Gastrocnemius medialis (tissue), 4 donors: ENCODE measurements at regions not wholly inside any gene's neighbourhood (a gene's known extent, or its start where the extent isn't known, plus 50 kb on each side); places are given as distances from the start of the nearest gene placed in this dataset.

Source experiments
- POLR2A ChIP-seq, 2 donors: fragments of 450-650 bp; IDR thresholded peaks; one replicate each; pipeline ENCODE4 v1.6.1; 2017; ENCODE audit warnings: antibody characterized with exemption in 2 of 2, mild to moderate bottlenecking in 2 of 2, moderate library complexity in 2 of 2
- TF ChIP-seq, protein P1 (sequence below), 5 experiments: fragments of 450-650 bp in 3 of 5; fragments of 200-600 bp in 2 of 5; sonication (generic) in 2 of 5; IDR thresholded peaks in 4 of 5; conservative IDR thresholded peaks in 1 of 5; 1 replicate in 4 of 5; 2 replicates in 1 of 5; pipeline ENCODE4 v1.5.1; 2016 to 2019; ENCODE audit warnings: antibody characterized with exemption in 5 of 5, mild to moderate bottlenecking in 3 of 5, moderate library complexity in 3 of 5

GRCh38 chr9:108134486-108135128 lies 645.0 kb upstream of the KLF4 start:
- TF ChIP-seq, protein P1, sequence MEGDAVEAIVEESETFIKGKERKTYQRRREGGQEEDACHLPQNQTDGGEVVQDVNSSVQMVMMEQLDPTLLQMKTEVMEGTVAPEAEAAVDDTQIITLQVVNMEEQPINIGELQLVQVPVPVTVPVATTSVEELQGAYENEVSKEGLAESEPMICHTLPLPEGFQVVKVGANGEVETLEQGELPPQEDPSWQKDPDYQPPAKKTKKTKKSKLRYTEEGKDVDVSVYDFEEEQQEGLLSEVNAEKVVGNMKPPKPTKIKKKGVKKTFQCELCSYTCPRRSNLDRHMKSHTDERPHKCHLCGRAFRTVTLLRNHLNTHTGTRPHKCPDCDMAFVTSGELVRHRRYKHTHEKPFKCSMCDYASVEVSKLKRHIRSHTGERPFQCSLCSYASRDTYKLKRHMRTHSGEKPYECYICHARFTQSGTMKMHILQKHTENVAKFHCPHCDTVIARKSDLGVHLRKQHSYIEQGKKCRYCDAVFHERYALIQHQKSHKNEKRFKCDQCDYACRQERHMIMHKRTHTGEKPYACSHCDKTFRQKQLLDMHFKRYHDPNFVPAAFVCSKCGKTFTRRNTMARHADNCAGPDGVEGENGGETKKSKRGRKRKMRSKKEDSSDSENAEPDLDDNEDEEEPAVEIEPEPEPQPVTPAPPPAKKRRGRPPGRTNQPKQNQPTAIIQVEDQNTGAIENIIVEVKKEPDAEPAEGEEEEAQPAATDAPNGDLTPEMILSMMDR (IDR thresholded peaks at IDR 0.05 in 4 of 5, conservative IDR thresholded peaks at IDR 0.05 in 1 of 5) = no peak
- no peak for TF ChIP-seq POLR2A (IDR thresholded peaks at IDR 0.05)
